Astrocyte of the spinal cord (primary cell): ENCODE measurements at regions not wholly inside any gene's neighbourhood (a gene's known extent, or its start where the extent isn't known, plus 50 kb on each side); places are given as distances from the start of the nearest gene placed in this dataset.
A peak's percentile ranks its signal among the peaks of the same experiment; 100 is the strongest.
"Not testable (repeated sequence)": the region's sequence is repeated elsewhere in the genome, so short reads cannot be mapped to it uniquely, and the experiment has no call there.

Experiments
- DNase-seq: peaks from one replicate; pipeline ENCODE4 v3.0.0; 2011; ENCODE audit warnings: low read depth, low spot score
- H3K4me3 ChIP-seq: 2 replicates; pipeline ENCODE4 v1.5.1; 2011; ENCODE audit warnings: low read depth, mild to moderate bottlenecking, low read length, moderate library complexity
- in situ Hi-C: cut with HindIII; loops from 2 replicates; pipeline ENCODE4 v1.10.0; 2017; ENCODE audit warnings: low sequenced_read_pairs
- TF ChIP-seq, protein P1 (sequence below): IDR thresholded peaks from 2 replicates; pipeline ENCODE4 v1.5.1; 2012; ENCODE audit warnings: low read depth, mild to moderate bottlenecking, low read length, inconsistent platforms

DNA sequence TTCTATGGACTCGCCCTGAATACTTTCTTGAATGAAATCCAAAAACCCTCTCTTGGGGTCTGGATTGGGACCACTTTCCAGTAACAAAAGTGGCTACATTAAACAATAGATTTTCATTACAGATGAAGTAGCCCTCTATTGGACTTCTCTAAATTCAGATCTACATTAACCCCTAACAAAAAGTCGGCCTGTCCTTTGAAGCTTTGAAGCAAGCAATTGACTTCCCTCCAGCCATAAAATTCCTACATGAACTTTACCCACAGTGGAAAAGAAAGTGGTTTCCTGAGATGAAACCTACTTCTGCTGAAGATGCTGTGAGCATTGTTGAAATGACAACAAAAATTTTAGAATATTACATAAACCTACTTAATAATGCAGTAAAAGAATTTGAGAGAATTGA, 967.1 kb upstream of the ROBO1 start:
- no peak for DNase-seq
- in situ Hi-C loops: no loop called here
- no peak overlapping the region for H3K4me3 ChIP-seq
- TF ChIP-seq, protein P1, sequence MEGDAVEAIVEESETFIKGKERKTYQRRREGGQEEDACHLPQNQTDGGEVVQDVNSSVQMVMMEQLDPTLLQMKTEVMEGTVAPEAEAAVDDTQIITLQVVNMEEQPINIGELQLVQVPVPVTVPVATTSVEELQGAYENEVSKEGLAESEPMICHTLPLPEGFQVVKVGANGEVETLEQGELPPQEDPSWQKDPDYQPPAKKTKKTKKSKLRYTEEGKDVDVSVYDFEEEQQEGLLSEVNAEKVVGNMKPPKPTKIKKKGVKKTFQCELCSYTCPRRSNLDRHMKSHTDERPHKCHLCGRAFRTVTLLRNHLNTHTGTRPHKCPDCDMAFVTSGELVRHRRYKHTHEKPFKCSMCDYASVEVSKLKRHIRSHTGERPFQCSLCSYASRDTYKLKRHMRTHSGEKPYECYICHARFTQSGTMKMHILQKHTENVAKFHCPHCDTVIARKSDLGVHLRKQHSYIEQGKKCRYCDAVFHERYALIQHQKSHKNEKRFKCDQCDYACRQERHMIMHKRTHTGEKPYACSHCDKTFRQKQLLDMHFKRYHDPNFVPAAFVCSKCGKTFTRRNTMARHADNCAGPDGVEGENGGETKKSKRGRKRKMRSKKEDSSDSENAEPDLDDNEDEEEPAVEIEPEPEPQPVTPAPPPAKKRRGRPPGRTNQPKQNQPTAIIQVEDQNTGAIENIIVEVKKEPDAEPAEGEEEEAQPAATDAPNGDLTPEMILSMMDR: no peak

GRCh38 chr3:80734483-80734882, 966.7 kb upstream of the ROBO1 start:
- TF ChIP-seq, protein P1: no peak
- no peak overlapping the region for H3K4me3 ChIP-seq
- in situ Hi-C loops: no loop called here
- no peak for DNase-seq

GRCh38 chr3:80733522-80734176, 965.9 kb upstream of the ROBO1 start:
- peak; percentile 92 for DNase-seq
- H3K4me3 ChIP-seq: no peak overlapping the region
- in situ Hi-C loops: no loop called here
- TF ChIP-seq, protein P1: no peak

GRCh38 chr3:80727561-80727960, 959.8 kb upstream of the ROBO1 start:
- H3K4me3 ChIP-seq, DNase-seq, in situ Hi-C loops: not testable (repeated sequence)

- H3K4me3 ChIP-seq, in situ Hi-C loops, DNase-seq: not testable (repeated sequence)
Observed at GRCh38 chr3:80709597-80710322, 942.0 kb upstream of the ROBO1 start.

DNA sequence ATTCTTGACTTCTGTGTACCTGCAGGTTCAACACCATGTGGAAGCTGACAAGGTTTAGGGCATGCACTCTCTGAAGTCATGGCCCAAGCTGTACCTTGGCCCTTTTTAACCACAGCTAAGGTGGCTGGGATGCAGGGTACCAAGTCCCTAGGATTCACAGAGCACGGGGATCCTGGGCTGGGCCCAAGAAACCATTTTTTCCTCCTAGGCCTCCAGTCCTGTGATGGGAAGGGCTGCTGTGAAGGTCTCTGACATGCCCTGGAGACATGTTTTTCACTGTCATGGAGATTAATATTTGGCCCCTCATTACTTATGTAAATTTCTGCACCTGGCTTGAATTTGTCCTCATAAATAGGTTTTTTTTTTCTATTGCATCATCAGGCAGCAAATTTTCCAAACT, 937.5 kb upstream of the ROBO1 start:
- no peak overlapping the region for H3K4me3 ChIP-seq
- TF ChIP-seq, protein P1: no peak
- no peak for DNase-seq
- in situ Hi-C loops: no loop called here

DNA sequence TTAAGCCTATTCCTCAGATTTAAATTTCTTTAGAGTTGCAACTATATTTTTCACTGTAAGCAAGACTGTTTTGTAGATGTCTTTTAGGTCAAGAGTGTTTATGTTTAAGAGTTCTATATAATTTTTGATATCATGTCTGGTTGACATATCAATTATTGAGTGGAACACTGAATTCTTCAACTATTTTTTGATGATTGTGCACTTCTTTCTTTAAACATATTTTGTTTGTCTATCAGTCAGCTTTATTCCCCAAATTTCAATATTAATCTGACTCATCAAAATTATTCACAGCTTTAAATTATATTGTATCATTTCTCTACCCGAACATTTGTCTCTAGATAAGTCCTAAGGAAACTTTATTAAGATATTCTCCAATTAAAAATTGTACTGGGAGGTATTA, 933.6 kb upstream of the ROBO1 start:
- in situ Hi-C loops: no loop called here
- TF ChIP-seq, protein P1: no peak
- DNase-seq: no peak
- H3K4me3 ChIP-seq: no peak overlapping the region
